GM23338 (cell line): ENCODE measurements at regions not wholly inside any gene's neighbourhood (a gene's known extent, or its start where the extent isn't known, plus 50 kb on each side); places are given as distances from the start of the nearest gene placed in this dataset.

Experiments
- ATAC-seq: fragments of 200-7000 bp; cut with Tn5 transposase; 3 replicates; pipeline ENCODE4 v1.9.1; 2020
- DNase-seq: peaks from one replicate; pipeline ENCODE4 v3.0.0-alpha.2; 2015; ENCODE audit warnings: low spot score
- H2AFZ ChIP-seq: fragments of 200-600 bp; sonication (generic); 2 replicates; pipeline ENCODE4 v1.8.0; 2016; ENCODE audit warnings: antibody characterized with exemption, mild to moderate bottlenecking, moderate library complexity
- H3F3A ChIP-seq: fragments of 200-600 bp; sonication (generic); replicated peaks from 2 replicates; pipeline ENCODE4 v1.8.0; 2017; ENCODE audit warnings: antibody characterized with exemption, mixed run types, low read depth
- H3K27ac ChIP-seq: fragments of 200-600 bp; sonication (generic); 2 replicates; pipeline ENCODE4 v1.6.1; 2016; ENCODE audit warnings: low read depth
- H3K27me3 ChIP-seq: fragments of 200-600 bp; sonication (generic); 2 replicates; pipeline ENCODE4 v1.8.0; 2016; ENCODE audit warnings: mild to moderate bottlenecking, mixed run types, moderate library complexity; ENCODE audit not compliant: insufficient read depth
- H3K36me3 ChIP-seq: fragments of 200-600 bp; sonication (generic); 2 replicates; pipeline ENCODE4 v1.8.0; 2016; ENCODE audit warnings: mild to moderate bottlenecking; ENCODE audit not compliant: insufficient read depth
- H3K4me1 ChIP-seq: fragments of 200-600 bp; sonication (generic); 2 replicates; pipeline ENCODE4 v1.8.0; 2016; ENCODE audit warnings: mild to moderate bottlenecking, moderate library complexity; ENCODE audit not compliant: insufficient read depth
- H3K4me2 ChIP-seq: fragments of 200-600 bp; sonication (generic); 2 replicates; pipeline ENCODE4 v1.7.1; 2017; ENCODE audit warnings: mixed run types
- H3K4me3 ChIP-seq: fragments of 200-600 bp; sonication (generic); 2 replicates; pipeline ENCODE4 v1.6.1; 2016; ENCODE audit warnings: mixed run types
- H3K79me2 ChIP-seq: fragments of 200-600 bp; sonication (generic); replicated peaks from 2 replicates; pipeline ENCODE4 v1.8.0; 2017; ENCODE audit warnings: mild to moderate bottlenecking; ENCODE audit not compliant: insufficient read depth
- H3K9me2 ChIP-seq: fragments of 200-600 bp; sonication (generic); 2 replicates; pipeline ENCODE4 v1.8.0; 2017; ENCODE audit not compliant: insufficient read depth
- H4K20me1 ChIP-seq: fragments of 200-600 bp; sonication (generic); replicated peaks from 2 replicates; pipeline ENCODE4 v1.8.0; 2017; ENCODE audit warnings: mild to moderate bottlenecking; ENCODE audit not compliant: insufficient read depth
- H3K27ac Mint-ChIP-seq: 2 replicates; pipeline ENCODE4 v1.8.0; 2020; ENCODE audit warnings: inconsistent platforms, mild to moderate bottlenecking, moderate library complexity, mixed read lengths
- H3K27me3 Mint-ChIP-seq: 3 replicates; pipeline ENCODE4 v1.8.0; 2022; ENCODE audit warnings: low read depth, mild to moderate bottlenecking, moderate library complexity, mixed read lengths, inconsistent platforms; ENCODE audit not compliant: insufficient read depth, poor library complexity
- H3K36me3 Mint-ChIP-seq: 3 replicates; pipeline ENCODE4 v1.8.0; 2021; ENCODE audit warnings: low read depth, mild to moderate bottlenecking, inconsistent platforms, moderate library complexity, mixed read lengths
- H3K4me1 Mint-ChIP-seq: 3 replicates; pipeline ENCODE4 v1.8.0; 2020; ENCODE audit warnings: mild to moderate bottlenecking, inconsistent platforms, mixed read lengths
- H3K4me3 Mint-ChIP-seq: 3 replicates; pipeline ENCODE4 v1.8.0; 2021; ENCODE audit warnings: moderate library complexity, mild to moderate bottlenecking, inconsistent platforms, mixed read lengths
- H3K9me3 Mint-ChIP-seq: 3 replicates; pipeline ENCODE4 v1.8.0; 2020; ENCODE audit warnings: moderate library complexity, mild to moderate bottlenecking, inconsistent platforms, mixed read lengths
- CREB1 ChIP-seq: fragments of 250-450 bp; sonication (Bioruptor Pico); IDR thresholded peaks from 2 replicates; pipeline ENCODE4 v1.5.0; 2020; ENCODE audit warnings: low read depth, mild to moderate bottlenecking, moderate library complexity
- ETS1 ChIP-seq: IDR thresholded peaks from 2 replicates; pipeline ENCODE4 v1.6.1; 2016; ENCODE audit warnings: antibody characterized with exemption
- EZH2 ChIP-seq: fragments of 200-600 bp; sonication (generic); IDR thresholded peaks from one replicate; pipeline ENCODE4 v1.8.0; 2017; ENCODE audit warnings: antibody characterized with exemption, mild to moderate bottlenecking, low read depth; ENCODE audit not compliant: unreplicated experiment
- ZNF331 ChIP-seq: fragments of 250-450 bp; sonication (Bioruptor Pico); IDR thresholded peaks from 2 replicates; pipeline ENCODE4 v1.5.0; 2020; ENCODE audit warnings: low read depth, mild to moderate bottlenecking, moderate library complexity
- TF ChIP-seq, protein P1 (sequence below): fragments of 250-450 bp; sonication (Bioruptor Pico); IDR thresholded peaks from 2 replicates; pipeline ENCODE4 v1.5.0; 2020; ENCODE audit warnings: mild to moderate bottlenecking, moderate library complexity
- TF ChIP-seq, protein P2 (sequence below), 2 experiments: fragments of 200-600 bp in 1 of 2; sonication (generic) in 1 of 2; conservative IDR thresholded peaks; 2 replicates each; pipeline versions ENCODE4 v1.5.1 to v1.6.1; 2016 to 2017; ENCODE audit warnings: antibody characterized with exemption in 2 of 2, low read depth in 2 of 2, mild to moderate bottlenecking in 2 of 2, moderate library complexity in 1 of 2

GRCh38 chr11:105388006-105388405, 221.9 kb upstream of the GRIA4 start (continued):
- TF ChIP-seq, protein P1, sequence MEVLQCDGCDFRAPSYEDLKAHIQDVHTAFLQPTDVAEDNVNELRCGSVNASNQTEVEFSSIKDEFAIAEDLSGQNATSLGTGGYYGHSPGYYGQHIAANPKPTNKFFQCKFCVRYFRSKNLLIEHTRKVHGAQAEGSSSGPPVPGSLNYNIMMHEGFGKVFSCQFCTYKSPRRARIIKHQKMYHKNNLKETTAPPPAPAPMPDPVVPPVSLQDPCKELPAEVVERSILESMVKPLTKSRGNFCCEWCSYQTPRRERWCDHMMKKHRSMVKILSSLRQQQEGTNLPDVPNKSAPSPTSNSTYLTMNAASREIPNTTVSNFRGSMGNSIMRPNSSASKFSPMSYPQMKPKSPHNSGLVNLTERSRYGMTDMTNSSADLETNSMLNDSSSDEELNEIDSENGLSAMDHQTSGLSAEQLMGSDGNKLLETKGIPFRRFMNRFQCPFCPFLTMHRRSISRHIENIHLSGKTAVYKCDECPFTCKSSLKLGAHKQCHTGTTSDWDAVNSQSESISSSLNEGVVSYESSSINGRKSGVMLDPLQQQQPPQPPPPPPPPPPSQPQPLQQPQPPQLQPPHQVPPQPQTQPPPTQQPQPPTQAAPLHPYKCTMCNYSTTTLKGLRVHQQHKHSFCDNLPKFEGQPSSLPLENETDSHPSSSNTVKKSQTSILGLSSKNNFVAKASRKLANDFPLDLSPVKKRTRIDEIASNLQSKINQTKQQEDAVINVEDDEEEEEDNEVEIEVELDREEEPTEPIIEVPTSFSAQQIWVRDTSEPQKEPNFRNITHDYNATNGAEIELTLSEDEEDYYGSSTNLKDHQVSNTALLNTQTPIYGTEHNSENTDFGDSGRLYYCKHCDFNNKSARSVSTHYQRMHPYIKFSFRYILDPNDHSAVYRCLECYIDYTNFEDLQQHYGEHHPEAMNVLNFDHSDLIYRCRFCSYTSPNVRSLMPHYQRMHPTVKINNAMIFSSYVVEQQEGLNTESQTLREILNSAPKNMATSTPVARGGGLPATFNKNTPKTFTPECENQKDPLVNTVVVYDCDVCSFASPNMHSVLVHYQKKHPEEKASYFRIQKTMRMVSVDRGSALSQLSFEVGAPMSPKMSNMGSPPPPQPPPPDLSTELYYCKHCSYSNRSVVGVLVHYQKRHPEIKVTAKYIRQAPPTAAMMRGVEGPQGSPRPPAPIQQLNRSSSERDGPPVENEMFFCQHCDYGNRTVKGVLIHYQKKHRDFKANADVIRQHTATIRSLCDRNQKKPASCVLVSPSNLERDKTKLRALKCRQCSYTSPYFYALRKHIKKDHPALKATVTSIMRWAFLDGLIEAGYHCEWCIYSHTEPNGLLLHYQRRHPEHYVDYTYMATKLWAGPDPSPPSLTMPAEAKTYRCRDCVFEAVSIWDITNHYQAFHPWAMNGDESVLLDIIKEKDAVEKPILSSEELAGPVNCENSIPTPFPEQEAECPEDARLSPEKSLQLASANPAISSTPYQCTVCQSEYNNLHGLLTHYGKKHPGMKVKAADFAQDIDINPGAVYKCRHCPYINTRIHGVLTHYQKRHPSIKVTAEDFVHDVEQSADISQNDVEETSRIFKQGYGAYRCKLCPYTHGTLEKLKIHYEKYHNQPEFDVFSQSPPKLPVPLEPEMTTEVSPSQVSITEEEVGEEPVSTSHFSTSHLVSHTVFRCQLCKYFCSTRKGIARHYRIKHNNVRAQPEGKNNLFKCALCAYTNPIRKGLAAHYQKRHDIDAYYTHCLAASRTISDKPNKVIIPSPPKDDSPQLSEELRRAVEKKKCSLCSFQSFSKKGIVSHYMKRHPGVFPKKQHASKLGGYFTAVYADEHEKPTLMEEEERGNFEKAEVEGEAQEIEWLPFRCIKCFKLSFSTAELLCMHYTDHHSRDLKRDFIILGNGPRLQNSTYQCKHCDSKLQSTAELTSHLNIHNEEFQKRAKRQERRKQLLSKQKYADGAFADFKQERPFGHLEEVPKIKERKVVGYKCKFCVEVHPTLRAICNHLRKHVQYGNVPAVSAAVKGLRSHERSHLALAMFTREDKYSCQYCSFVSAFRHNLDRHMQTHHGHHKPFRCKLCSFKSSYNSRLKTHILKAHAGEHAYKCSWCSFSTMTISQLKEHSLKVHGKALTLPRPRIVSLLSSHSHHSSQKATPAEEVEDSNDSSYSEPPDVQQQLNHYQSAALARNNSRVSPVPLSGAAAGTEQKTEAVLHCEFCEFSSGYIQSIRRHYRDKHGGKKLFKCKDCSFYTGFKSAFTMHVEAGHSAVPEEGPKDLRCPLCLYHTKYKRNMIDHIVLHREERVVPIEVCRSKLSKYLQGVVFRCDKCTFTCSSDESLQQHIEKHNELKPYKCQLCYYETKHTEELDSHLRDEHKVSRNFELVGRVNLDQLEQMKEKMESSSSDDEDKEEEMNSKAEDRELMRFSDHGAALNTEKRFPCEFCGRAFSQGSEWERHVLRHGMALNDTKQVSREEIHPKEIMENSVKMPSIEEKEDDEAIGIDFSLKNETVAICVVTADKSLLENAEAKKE (CRISPR knock-in tag), result no peak
- no peak for TF ChIP-seq ZNF331 (CRISPR knock-in tag)
- no peak for TF ChIP-seq EZH2
- no peak for TF ChIP-seq ETS1
- TF ChIP-seq, protein P2, sequence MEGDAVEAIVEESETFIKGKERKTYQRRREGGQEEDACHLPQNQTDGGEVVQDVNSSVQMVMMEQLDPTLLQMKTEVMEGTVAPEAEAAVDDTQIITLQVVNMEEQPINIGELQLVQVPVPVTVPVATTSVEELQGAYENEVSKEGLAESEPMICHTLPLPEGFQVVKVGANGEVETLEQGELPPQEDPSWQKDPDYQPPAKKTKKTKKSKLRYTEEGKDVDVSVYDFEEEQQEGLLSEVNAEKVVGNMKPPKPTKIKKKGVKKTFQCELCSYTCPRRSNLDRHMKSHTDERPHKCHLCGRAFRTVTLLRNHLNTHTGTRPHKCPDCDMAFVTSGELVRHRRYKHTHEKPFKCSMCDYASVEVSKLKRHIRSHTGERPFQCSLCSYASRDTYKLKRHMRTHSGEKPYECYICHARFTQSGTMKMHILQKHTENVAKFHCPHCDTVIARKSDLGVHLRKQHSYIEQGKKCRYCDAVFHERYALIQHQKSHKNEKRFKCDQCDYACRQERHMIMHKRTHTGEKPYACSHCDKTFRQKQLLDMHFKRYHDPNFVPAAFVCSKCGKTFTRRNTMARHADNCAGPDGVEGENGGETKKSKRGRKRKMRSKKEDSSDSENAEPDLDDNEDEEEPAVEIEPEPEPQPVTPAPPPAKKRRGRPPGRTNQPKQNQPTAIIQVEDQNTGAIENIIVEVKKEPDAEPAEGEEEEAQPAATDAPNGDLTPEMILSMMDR (conservative IDR thresholded peaks at IDR 0.05; ENCODE audit: low read depth in 2 of 2), result no peak

DNA sequence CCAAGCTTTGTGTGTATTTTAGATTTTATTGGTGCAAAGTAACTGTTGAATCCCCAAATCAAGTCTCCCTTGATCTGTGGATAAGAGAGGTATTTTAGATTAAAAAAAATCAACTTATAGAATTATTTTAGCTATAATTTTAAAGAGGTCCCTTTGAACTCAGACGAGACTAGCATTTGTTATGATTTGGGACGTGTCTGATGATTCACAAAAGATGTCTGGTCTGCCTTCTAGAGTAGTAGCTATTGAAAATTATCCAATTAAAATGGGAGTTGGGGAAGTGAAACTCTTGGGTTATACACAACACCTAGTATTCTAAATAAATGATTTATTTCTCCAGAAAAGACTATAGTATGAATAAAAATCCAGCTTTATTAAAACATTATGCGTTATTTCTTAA, 227.9 kb upstream of the GRIA4 start:
- Histone ChIP-seq H2AFZ (no peak overlapping the region), H3K27ac (no peak overlapping the region)

More for the DNA sequence above, 227.9 kb upstream of the GRIA4 start:
- Mint-ChIP-seq H3K4me1 (peaks cover 7% of the 10 kb centered on the region; the same call in 2 of the 3 replicates), H3K9me3 (no peaks in the 10 kb centered on the region), H3K4me3 (no peak overlapping the region), H3K27ac (no peak overlapping the region), H3K36me3 (no peaks in the 10 kb centered on the region), H3K27me3 (no peaks in the 10 kb centered on the region)
- no peak for ATAC-seq
- Histone ChIP-seq H3K9me2 (no peaks in the 10 kb centered on the region), H3K4me1 (peaks cover 8% of the 10 kb centered on the region), H3K4me3 (no peak overlapping the region), H3K27me3 (no peaks in the 10 kb centered on the region), H3F3A (no peaks in the 10 kb centered on the region), H3K4me2 (no peak overlapping the region), H3K79me2 (no peaks in the 10 kb centered on the region), H3K36me3 (no peaks in the 10 kb centered on the region; the same call in 1 of the 2 replicates), H4K20me1 (no peaks in the 10 kb centered on the region)
- DNase-seq, result no peak
- no peak for TF ChIP-seq CREB1 (CRISPR knock-in tag)
